A549 (cell line): ENCODE measurements at regions not wholly inside any gene's neighbourhood (a gene's known extent, or its start where the extent isn't known, plus 50 kb on each side); places are given as distances from the start of the nearest gene placed in this dataset.

Source experiments
- ATAC-seq, 2 experiments: fragments of 200-7000 bp in 1 of 2; fragments of >200 bp in 1 of 2; cut with Nextera tagmentation in 1 of 2; cut with Tn5 transposase in 1 of 2; 3 replicates each; pipeline versions ENCODE4 v1.8.0 to v1.9.1; 2018 to 2020; ENCODE audit warnings: mild to moderate bottlenecking in 1 of 2, moderate library complexity in 1 of 2
- CTCF ChIA-PET: fragments of 300-600 bp; sonication (Branson Sonifier 250); formaldehyde crosslinking; extraction: SDS; loops from one replicate; lab custom pipeline; 2021; ENCODE audit warnings: antibody characterized with exemption, inconsistent platforms; lab: Yijun Ruan, JAX
- POLR2A ChIA-PET: fragments of 350-600 bp; formaldehyde crosslinking; extraction: SDS; loops from one replicate; lab custom pipeline; 2021; ENCODE audit warnings: antibody characterized with exemption, inconsistent platforms; lab: Yijun Ruan, JAX
- DNase-seq, 2 experiments: peaks; one replicate each; pipeline versions ENCODE4 v3.0.0 to v3.0.0-alpha.2; 2011 to 2016; ENCODE audit warnings: low read depth in 1 of 2, low spot score in 1 of 2
- FAIRE-seq: peaks from 2 replicates; lab custom pipeline; 2011; peaks lifted over from hg19 to GRCh38; lab: Jason Lieb, UNC
- H3K27ac ChIP-seq, 2 experiments: fragments of >200 bp; sonication (Bioruptor Twin); formaldehyde crosslinking; 3 replicates each; pipeline ENCODE4 v1.5.1; 2016 to 2017
- H3K4me1 ChIP-seq: fragments of >200 bp; sonication (Bioruptor Twin); formaldehyde crosslinking; 3 replicates; pipeline ENCODE4 v1.6.1; 2016
- H3K4me2 ChIP-seq: fragments of >200 bp; sonication (Bioruptor Twin); formaldehyde crosslinking; 3 replicates; pipeline ENCODE4 v1.6.1; 2016
- H3K4me3 ChIP-seq: fragments of >200 bp; sonication (Bioruptor Twin); formaldehyde crosslinking; 3 replicates; pipeline ENCODE4 v1.5.1; 2016
- H3K9me3 ChIP-seq: fragments of >200 bp; sonication (Bioruptor Twin); formaldehyde crosslinking; 3 replicates; pipeline ENCODE4 v1.6.1; 2016
- BCL3 ChIP-seq: fragments of >200 bp; sonication (Bioruptor Twin); formaldehyde crosslinking; IDR thresholded peaks from 3 replicates; pipeline ENCODE4 v1.6.1; 2016
- BHLHE40 ChIP-seq: IDR thresholded peaks from 2 replicates; pipeline ENCODE4 v1.6.1; 2012; ENCODE audit warnings: low read depth, low read length, inconsistent platforms
- CBX2 ChIP-seq: fragments of 200-600 bp; sonication (generic); IDR thresholded peaks from 2 replicates; pipeline ENCODE4 v1.6.1; 2016; ENCODE audit warnings: low read depth, mild to moderate bottlenecking, borderline replicate concordance
- CBX8 ChIP-seq: fragments of 200-600 bp; sonication (generic); IDR thresholded peaks from 2 replicates; pipeline ENCODE4 v1.6.1; 2016
- CEBPB ChIP-seq, 2 experiments: fragments of >200 bp in 1 of 2; sonication (Bioruptor Twin) in 1 of 2; formaldehyde crosslinking in 1 of 2; IDR thresholded peaks; 2 replicates each; pipeline ENCODE4 v1.6.1; 2012 to 2016
- ELK1 ChIP-seq: fragments of 150-350 bp; IDR thresholded peaks from 2 replicates; pipeline ENCODE4 v1.6.1; 2014; ENCODE audit warnings: low read depth, mild to moderate bottlenecking, low read length
- FOXS1 ChIP-seq: fragments of 250-450 bp; sonication (Bioruptor Pico); IDR thresholded peaks from 2 replicates; pipeline ENCODE4 v1.5.0; 2020; ENCODE audit warnings: mild to moderate bottlenecking, moderate library complexity
- GATA3 ChIP-seq: IDR thresholded peaks from 2 replicates; pipeline ENCODE4 v1.6.1; 2012; ENCODE audit warnings: borderline replicate concordance
- HEYL ChIP-seq: fragments of 250-450 bp; sonication (Bioruptor Pico); IDR thresholded peaks from 2 replicates; pipeline ENCODE4 v1.8.0; 2021; ENCODE audit warnings: mild to moderate bottlenecking, moderate library complexity
- HMGXB4 ChIP-seq: fragments of 250-450 bp; sonication (Bioruptor Pico); IDR thresholded peaks from 2 replicates; pipeline ENCODE4 v1.5.0; 2021; ENCODE audit warnings: mild to moderate bottlenecking, moderate library complexity, borderline replicate concordance
- HOXB13 ChIP-seq: fragments of 250-450 bp; sonication (Bioruptor Pico); IDR thresholded peaks from 2 replicates; pipeline ENCODE4 v1.5.0; 2020; ENCODE audit warnings: low read depth, mild to moderate bottlenecking, moderate library complexity
- JUNB ChIP-seq: fragments of >200 bp; sonication (Bioruptor Twin); formaldehyde crosslinking; IDR thresholded peaks from 2 replicates; pipeline ENCODE4 v1.6.1; 2016
- MYC ChIP-seq: IDR thresholded peaks from 2 replicates; pipeline ENCODE4 v1.6.1; 2012; ENCODE audit warnings: mild to moderate bottlenecking, inconsistent platforms, low read length, improper control_type of control experiment, borderline replicate concordance
- NPAS2 ChIP-seq: fragments of 250-450 bp; sonication (Bioruptor Pico); IDR thresholded peaks from 2 replicates; pipeline ENCODE4 v1.8.0; 2022; ENCODE audit warnings: mild to moderate bottlenecking, moderate library complexity, borderline replicate concordance
- RAD21 ChIP-seq, 2 experiments: fragments of >200 bp in 1 of 2; sonication (Bioruptor Twin) in 1 of 2; formaldehyde crosslinking in 1 of 2; IDR thresholded peaks in 1 of 2; conservative IDR thresholded peaks in 1 of 2; 2 replicates in 1 of 2; 3 replicates in 1 of 2; pipeline ENCODE4 v1.6.1; 2012 to 2018; ENCODE audit warnings: inconsistent platforms in 1 of 2
- RARB ChIP-seq: fragments of 250-450 bp; sonication (Bioruptor Pico); IDR thresholded peaks from 2 replicates; pipeline ENCODE4 v1.8.0; 2021; ENCODE audit warnings: mild to moderate bottlenecking, moderate library complexity
- RCOR1 ChIP-seq: fragments of 150-350 bp; IDR thresholded peaks from 2 replicates; pipeline ENCODE4 v1.6.1; 2014; ENCODE audit warnings: antibody characterized with exemption, low read length, low read depth
- REST ChIP-seq: fragments of 200-600 bp; sonication (generic); IDR thresholded peaks from 2 replicates; pipeline ENCODE4 v1.6.1; 2016; ENCODE audit warnings: antibody characterized with exemption, mild to moderate bottlenecking, moderate library complexity
- SREBF2 ChIP-seq: fragments of 450-650 bp; IDR thresholded peaks from 2 replicates; pipeline ENCODE4 v1.6.1; 2014; ENCODE audit warnings: mild to moderate bottlenecking, moderate library complexity
- TP53 ChIP-seq: fragments of 250-450 bp; sonication (Bioruptor Pico); IDR thresholded peaks from 2 replicates; pipeline ENCODE4 v1.5.0; 2021; ENCODE audit warnings: mild to moderate bottlenecking, moderate library complexity
- ZNF302 ChIP-seq: fragments of 250-450 bp; sonication (Bioruptor Pico); IDR thresholded peaks from 2 replicates; pipeline ENCODE4 v1.9.0; 2021; ENCODE audit warnings: inconsistent platforms, mild to moderate bottlenecking, moderate library complexity
- WGBS: methylation state at CpG from one replicate; pipeline ENCODE4 v1.1.6; 2017; ENCODE audit errors: missing lambda C conversion rate; 5-methylcytosine and 5-hydroxymethylcytosine counted together

- TF ChIP-seq HEYL (CRISPR knock-in tag): no peak
- no peak for TF ChIP-seq BCL3
- TF ChIP-seq JUNB: no peak
- TF ChIP-seq ZNF302 (CRISPR knock-in tag): no peak
- TF ChIP-seq CBX2: no peak
- no peak for TF ChIP-seq MYC
- no peak for TF ChIP-seq FOXS1 (CRISPR knock-in tag)
Observed at GRCh38 chr11:87447606-87448005, 409.9 kb downstream of the TMEM135 start (continued).

DNA sequence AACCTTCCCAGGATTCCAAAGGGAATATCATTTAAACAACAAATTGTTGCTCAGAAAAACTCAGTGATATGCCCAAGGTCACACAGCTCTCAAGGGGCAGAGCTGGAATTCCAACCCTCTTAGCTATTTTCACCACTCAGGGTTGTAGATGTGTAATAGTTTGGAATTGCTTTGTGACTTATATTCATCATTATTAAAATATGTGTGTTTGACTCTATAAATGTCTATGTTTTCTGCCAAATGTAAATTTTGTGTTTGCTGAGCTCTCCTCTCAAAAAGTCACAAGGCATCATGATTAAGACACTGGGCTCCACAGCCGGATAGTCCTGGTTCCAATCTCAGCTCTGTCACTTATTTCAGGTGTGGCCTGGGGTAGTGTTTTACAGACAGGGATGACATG lies 407.3 kb downstream of the TMEM135 start:
- POLR2A ChIA-PET: no interaction called here
- ATAC-seq: no peak
- CTCF ChIA-PET: interaction anchor here (1.4 kb wide), 1 partner anchor 24 kb away, joined by 3 read pairs; no protein-coding TSS in a partner anchor
- TF ChIP-seq HMGXB4 (CRISPR knock-in tag) (no peak), CEBPB (IDR thresholded peaks at IDR 0.05) (no peak), BHLHE40 (no peak), CBX8 (no peak), RAD21 (conservative IDR thresholded peaks at IDR 0.05 in 1 of 2, IDR thresholded peaks at IDR 0.05 in 1 of 2) (no peak), BCL3 (no peak), GATA3 (no peak), RARB (CRISPR knock-in tag) (no peak), HOXB13 (no peak), MYC (no peak), JUNB (no peak), SREBF2 (no peak), TP53 (CRISPR knock-in tag) (no peak)
- DNase-seq: no peak
- no peak overlapping the region for H3K4me2 ChIP-seq
- no peak for FAIRE-seq
- no peak overlapping the region for H3K27ac ChIP-seq
- no peaks in the 10 kb centered on the region for H3K4me1 ChIP-seq
- no peaks in the 10 kb centered on the region for H3K9me3 ChIP-seq
- no peak overlapping the region for H3K4me3 ChIP-seq
- 14% methylated on average over 1 of the region's 1 CpG for WGBS

DNA sequence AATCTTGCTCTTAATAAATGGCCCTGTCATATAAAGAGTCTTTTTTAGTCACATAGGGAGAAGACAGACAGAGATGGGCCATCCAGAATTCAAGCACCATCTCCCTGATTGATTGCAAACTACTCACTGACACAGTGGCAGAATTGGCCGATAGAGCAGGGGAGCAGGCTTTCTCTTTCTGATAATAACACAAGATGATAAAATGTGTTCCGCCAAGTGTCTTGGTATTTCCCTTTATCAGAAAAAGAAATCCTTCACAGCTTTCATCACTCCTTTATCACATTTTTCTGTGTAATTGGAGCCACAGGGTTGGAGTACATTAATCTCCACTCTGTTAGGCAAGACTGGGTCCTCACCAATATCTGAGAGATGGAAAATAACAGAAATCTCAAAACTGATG lies 406.0 kb downstream of the TMEM135 start:
- FAIRE-seq (no peak), ATAC-seq (no peak), DNase-seq (no peak)
- Histone ChIP-seq H3K4me2 (no peak overlapping the region), H3K27ac (no peak overlapping the region), H3K9me3 (no peaks in the 10 kb centered on the region), H3K4me3 (no peak overlapping the region), H3K4me1 (no peaks in the 10 kb centered on the region)
- ChIA-PET CTCF (no interaction called here), POLR2A (no interaction called here)
- 54% methylated on average over 2 of the region's 2 CpGs for WGBS
- TF ChIP-seq FOXS1 (CRISPR knock-in tag) (no peak), RARB (CRISPR knock-in tag) (no peak), NPAS2 (CRISPR knock-in tag) (no peak), JUNB (no peak), REST (no peak), ELK1 (no peak), HMGXB4 (CRISPR knock-in tag) (no peak), RCOR1 (no peak)
